ENCODE measurements at regions not wholly inside any gene's neighbourhood (a gene's known extent, or its start where the extent isn't known, plus 50 kb on each side); places are given as distances from the start of the nearest gene placed in this dataset.

DNA sequence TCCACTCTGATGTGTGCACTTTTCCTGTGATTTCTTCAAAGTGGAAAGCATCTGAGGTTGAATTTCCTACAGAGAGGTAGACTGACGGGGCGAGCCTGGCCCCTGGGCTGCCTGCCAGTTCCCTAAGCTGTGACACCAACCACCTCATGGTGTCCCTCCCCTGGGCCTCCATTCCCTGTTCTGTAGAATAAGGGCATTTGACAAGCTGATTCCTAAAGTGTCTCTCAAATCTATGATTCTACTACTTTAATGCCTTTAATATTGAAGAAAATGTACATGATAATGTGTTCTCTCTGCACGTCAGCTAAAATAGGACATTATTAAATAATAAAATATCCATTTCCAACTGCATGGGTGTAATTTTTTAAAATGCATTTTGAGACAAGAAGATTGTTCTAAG lies 105.1 kb downstream of the SEC61G start (continued):
- TF ChIP-seq, protein P1, sequence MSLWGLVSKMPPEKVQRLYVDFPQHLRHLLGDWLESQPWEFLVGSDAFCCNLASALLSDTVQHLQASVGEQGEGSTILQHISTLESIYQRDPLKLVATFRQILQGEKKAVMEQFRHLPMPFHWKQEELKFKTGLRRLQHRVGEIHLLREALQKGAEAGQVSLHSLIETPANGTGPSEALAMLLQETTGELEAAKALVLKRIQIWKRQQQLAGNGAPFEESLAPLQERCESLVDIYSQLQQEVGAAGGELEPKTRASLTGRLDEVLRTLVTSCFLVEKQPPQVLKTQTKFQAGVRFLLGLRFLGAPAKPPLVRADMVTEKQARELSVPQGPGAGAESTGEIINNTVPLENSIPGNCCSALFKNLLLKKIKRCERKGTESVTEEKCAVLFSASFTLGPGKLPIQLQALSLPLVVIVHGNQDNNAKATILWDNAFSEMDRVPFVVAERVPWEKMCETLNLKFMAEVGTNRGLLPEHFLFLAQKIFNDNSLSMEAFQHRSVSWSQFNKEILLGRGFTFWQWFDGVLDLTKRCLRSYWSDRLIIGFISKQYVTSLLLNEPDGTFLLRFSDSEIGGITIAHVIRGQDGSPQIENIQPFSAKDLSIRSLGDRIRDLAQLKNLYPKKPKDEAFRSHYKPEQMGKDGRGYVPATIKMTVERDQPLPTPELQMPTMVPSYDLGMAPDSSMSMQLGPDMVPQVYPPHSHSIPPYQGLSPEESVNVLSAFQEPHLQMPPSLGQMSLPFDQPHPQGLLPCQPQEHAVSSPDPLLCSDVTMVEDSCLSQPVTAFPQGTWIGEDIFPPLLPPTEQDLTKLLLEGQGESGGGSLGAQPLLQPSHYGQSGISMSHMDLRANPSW (CRISPR knock-in tag; conservative IDR thresholded peaks at IDR 0.05; ENCODE audit: low read depth) = no peak

DNA sequence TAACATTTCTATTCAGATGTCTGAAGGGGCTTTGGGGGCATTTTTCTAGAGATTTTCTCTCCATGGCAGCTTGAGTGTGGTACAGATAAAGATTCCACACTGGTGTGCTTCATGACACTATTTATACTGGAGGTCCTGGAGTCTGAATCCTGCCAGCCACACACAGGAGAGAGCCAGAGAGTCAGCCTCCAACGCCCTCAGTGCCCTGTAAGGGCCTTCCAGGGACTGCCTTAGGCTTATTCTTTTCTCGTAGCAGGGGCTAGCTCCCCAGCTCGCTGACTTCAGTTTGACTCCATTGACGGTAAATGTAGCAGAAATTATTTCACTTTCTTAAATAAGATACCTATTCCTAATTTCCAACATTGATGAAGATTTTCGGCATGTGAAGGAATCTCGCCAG lies 100.9 kb downstream of the VSTM2A start:
- no peak for DNase-seq (ENCODE audit: low spot score)
- peaks cover 11% of the 10 kb centered on the region for H3K4me1 Mint-ChIP-seq
- ChIA-PET CTCF (no interaction called here), POLR2A (no interaction called here)
- peaks cover 6% of the 10 kb centered on the region; the same call in 1 of the 2 replicates for H3K9me3 Mint-ChIP-seq
- no peaks in the 10 kb centered on the region for H3K36me3 Mint-ChIP-seq
- H3K27ac Mint-ChIP-seq = no peak overlapping the region
- ATAC-seq = peak; percentile 81
- TF ChIP-seq, protein P2, sequence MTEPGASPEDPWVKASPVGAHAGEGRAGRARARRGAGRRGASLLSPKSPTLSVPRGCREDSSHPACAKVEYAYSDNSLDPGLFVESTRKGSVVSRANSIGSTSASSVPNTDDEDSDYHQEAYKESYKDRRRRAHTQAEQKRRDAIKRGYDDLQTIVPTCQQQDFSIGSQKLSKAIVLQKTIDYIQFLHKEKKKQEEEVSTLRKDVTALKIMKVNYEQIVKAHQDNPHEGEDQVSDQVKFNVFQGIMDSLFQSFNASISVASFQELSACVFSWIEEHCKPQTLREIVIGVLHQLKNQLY (CRISPR knock-in tag; IDR thresholded peaks at IDR 0.05) = no peak
- TF ChIP-seq ZNF219 (CRISPR knock-in tag; IDR thresholded peaks at IDR 0.05; ENCODE audit: borderline replicate concordance) (no peak), MXD4 (CRISPR knock-in tag; IDR thresholded peaks at IDR 0.05; ENCODE audit: borderline replicate concordance) (no peak), JAZF1 (CRISPR knock-in tag; IDR thresholded peaks at IDR 0.05) (no peak), SMAD3 (CRISPR knock-in tag; IDR thresholded peaks at IDR 0.05; ENCODE audit: borderline replicate concordance) (no peak)
- TF ChIP-seq, protein P3, sequence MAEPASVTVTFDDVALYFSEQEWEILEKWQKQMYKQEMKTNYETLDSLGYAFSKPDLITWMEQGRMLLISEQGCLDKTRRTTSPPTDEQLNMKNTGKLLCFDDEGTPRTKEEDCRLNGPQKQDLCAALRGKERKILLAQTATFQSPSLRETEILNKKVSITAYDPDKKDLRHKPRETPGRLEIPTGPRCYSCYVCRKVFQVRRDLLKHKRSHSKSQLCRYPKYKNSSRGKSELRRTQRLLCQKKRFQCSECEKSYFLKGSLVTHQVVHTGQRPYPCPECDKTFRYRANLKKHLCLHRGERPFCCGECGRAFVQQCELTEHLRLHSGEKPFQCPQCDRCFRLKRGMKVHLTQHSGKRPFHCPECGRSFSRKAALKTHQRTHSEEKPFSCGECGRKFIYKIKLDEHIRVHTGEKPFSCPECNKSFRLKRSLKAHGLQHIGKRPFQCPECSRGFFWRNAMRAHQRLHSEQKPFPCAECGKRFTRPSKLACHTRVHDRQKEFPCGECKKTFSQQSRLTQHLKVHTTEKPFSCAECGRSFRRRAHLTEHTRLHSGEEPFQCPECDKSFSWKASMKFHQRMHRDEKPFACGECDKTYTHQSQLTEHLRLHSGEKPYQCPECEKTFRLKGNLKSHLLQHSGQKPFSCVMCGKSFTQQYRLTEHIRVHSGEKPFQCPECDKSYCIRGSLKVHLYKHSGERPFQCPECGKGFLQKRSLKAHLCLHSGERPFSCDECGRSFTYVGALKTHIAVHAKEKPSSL (CRISPR knock-in tag; conservative IDR thresholded peaks at IDR 0.05) = no peak
- no peak overlapping the region for H3K4me3 Mint-ChIP-seq
- no peaks in the 10 kb centered on the region for H3K27me3 Mint-ChIP-seq (ENCODE audit: low read depth)

DNA sequence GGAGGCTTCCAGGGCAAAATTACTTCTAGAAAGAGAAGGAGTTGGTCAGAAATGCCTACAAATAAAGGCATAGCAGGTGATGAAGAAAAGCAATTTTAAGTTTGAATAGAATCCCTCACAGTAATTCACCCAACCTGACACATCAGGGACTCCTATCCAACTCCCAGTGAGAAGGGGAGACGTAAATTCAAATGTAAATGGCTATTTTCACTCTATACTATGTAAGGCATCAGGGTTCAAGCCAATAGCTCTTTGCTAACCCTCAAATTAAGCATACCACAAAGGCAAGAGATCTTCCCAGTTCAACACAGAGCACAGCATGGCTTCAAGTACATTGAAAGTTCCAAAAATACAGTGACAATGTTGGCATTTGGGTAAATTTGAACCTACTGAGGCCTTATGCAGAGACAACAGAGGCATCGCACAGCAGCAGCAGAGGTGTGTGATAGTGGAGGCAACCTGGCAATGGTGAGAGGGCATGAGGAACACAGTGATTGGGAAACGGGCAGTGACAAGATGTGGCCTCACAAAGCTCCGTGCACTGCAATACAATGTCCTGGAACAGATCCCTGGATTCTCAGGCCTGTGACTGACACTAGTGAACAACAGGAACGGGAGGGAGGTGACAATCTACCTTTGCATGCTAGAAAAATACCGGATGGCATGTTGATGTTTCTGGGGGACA lies 95.7 kb downstream of the VSTM2A start:
- Mint-ChIP-seq H3K27me3 (ENCODE audit: low read depth) (no peaks in the 10 kb centered on the region), H3K9me3 (peaks cover 10% of the 10 kb centered on the region), H3K36me3 (peaks cover 3% of the 10 kb centered on the region), H3K27ac (peak overlapping the region; percentile 59; the same call in 1 of the 2 replicates), H3K4me3 (no peak overlapping the region), H3K4me1 (peaks cover 35% of the 10 kb centered on the region)
- ChIA-PET CTCF (no interaction called here), POLR2A (no interaction called here)
- TF ChIP-seq TP53 (CRISPR knock-in tag; IDR thresholded peaks at IDR 0.05) = no peak
- no peak for TF ChIP-seq ZNF317 (CRISPR knock-in tag; IDR thresholded peaks at IDR 0.05; ENCODE audit: borderline replicate concordance, low read depth)
- no peak for TF ChIP-seq ZNF671 (CRISPR knock-in tag; IDR thresholded peaks at IDR 0.05)
- TF ChIP-seq, protein P4, sequence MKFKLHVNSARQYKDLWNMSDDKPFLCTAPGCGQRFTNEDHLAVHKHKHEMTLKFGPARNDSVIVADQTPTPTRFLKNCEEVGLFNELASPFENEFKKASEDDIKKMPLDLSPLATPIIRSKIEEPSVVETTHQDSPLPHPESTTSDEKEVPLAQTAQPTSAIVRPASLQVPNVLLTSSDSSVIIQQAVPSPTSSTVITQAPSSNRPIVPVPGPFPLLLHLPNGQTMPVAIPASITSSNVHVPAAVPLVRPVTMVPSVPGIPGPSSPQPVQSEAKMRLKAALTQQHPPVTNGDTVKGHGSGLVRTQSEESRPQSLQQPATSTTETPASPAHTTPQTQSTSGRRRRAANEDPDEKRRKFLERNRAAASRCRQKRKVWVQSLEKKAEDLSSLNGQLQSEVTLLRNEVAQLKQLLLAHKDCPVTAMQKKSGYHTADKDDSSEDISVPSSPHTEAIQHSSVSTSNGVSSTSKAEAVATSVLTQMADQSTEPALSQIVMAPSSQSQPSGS (CRISPR knock-in tag; IDR thresholded peaks at IDR 0.05; ENCODE audit: borderline replicate concordance, low read depth) = no peak
- ATAC-seq (peak; percentile 74), DNase-seq (ENCODE audit: low spot score) (no peak)

DNA sequence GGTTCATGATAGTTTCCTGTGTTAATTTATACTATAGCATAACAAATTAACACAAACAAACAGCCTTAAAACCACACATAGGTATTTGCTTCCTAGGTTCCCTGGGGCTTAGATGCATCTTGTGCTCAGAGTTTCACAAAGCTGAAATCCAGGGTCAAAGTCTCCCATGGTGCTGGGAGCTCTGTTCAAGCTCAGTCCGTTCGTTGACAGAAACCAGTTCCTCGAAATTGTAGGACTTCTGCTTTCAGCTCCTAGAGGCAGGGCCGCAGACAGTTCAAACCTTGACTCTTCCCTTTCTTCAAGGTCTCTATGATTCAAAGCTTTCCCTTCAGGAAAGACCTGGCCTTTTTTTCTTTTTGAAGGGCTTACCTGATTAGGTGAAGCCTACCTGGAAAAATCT lies 90.5 kb downstream of the VSTM2A start:
- ChIA-PET CTCF (no interaction called here), POLR2A (no interaction called here)
- ATAC-seq (peak; percentile 49), DNase-seq (ENCODE audit: low spot score) (no peak)
- peaks cover 22% of the 10 kb centered on the region for H3K36me3 Mint-ChIP-seq
- no peak overlapping the region for H3K4me3 Mint-ChIP-seq
- no peak overlapping the region for H3K27ac Mint-ChIP-seq
- H3K9me3 Mint-ChIP-seq = peaks cover 29% of the 10 kb centered on the region
- peaks cover 46% of the 10 kb centered on the region for H3K4me1 Mint-ChIP-seq
- no peaks in the 10 kb centered on the region for H3K27me3 Mint-ChIP-seq (ENCODE audit: low read depth)
- no peak for TF ChIP-seq SP1 (CRISPR knock-in tag; conservative IDR thresholded peaks at IDR 0.05)
- TF ChIP-seq, protein P5, sequence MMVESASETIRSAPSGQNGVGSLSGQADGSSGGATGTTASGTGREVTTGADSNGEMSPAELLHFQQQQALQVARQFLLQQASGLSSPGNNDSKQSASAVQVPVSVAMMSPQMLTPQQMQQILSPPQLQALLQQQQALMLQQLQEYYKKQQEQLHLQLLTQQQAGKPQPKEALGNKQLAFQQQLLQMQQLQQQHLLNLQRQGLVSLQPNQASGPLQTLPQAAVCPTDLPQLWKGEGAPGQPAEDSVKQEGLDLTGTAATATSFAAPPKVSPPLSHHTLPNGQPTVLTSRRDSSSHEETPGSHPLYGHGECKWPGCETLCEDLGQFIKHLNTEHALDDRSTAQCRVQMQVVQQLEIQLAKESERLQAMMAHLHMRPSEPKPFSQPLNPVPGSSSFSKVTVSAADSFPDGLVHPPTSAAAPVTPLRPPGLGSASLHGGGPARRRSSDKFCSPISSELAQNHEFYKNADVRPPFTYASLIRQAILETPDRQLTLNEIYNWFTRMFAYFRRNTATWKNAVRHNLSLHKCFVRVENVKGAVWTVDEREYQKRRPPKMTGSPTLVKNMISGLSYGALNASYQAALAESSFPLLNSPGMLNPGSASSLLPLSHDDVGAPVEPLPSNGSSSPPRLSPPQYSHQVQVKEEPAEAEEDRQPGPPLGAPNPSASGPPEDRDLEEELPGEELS (CRISPR knock-in tag; IDR thresholded peaks at IDR 0.05) = no peak
- TF ChIP-seq, protein P6, sequence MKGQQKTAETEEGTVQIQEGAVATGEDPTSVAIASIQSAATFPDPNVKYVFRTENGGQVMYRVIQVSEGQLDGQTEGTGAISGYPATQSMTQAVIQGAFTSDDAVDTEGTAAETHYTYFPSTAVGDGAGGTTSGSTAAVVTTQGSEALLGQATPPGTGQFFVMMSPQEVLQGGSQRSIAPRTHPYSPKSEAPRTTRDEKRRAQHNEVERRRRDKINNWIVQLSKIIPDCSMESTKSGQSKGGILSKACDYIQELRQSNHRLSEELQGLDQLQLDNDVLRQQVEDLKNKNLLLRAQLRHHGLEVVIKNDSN (CRISPR knock-in tag; IDR thresholded peaks at IDR 0.05) = no peak
- no peak for TF ChIP-seq ZNF396 (CRISPR knock-in tag; IDR thresholded peaks at IDR 0.05; ENCODE audit: borderline replicate concordance)
- TF ChIP-seq, protein P7, sequence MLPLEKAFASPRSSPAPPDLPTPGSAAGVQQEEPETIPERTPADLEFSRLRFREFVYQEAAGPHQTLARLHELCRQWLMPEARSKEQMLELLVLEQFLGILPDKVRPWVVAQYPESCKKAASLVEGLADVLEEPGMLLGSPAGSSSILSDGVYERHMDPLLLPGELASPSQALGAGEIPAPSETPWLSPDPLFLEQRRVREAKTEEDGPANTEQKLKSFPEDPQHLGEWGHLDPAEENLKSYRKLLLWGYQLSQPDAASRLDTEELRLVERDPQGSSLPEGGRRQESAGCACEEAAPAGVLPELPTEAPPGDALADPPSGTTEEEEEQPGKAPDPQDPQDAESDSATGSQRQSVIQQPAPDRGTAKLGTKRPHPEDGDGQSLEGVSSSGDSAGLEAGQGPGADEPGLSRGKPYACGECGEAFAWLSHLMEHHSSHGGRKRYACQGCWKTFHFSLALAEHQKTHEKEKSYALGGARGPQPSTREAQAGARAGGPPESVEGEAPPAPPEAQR (CRISPR knock-in tag; IDR thresholded peaks at IDR 0.05) = no peak

Data from WTC11 (cell line).